ENCODE measurements at regions not wholly inside any gene's neighbourhood (a gene's known extent, or its start where the extent isn't known, plus 50 kb on each side); places are given as distances from the start of the nearest gene placed in this dataset.

DNA sequence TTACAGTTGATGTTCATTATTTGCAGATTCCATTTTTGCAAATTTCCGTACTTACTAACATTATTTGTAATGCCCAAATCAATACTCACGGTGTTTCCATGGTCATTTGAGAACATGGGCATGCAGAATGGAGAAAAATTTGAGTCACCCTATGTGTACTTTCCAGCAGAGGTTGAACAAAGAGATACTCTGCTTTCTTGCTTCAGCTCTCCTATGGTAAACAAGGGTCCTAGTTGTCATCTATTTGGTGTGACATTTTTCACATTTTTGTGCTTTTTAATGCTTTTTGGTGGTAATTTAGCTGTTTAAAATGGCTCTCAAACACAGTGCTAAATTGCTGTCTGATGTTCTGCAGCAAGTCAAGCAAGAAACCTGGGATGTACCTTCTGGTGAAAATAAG, 444.4 kb upstream of the CELF4 start:
- no peak overlapping the region for H3K4me3 ChIP-seq
- no peaks in the 10 kb centered on the region for H3K27me3 ChIP-seq
- TF ChIP-seq Cebpa-rat (IDR thresholded peaks at IDR 0.05) = no peak
- no peak overlapping the region for H3K4me2 ChIP-seq
- H3K27ac ChIP-seq = no peak overlapping the region
- H3K36me3 ChIP-seq = no peaks in the 10 kb centered on the region
- H3K9me3 ChIP-seq = no peaks in the 10 kb centered on the region
- H3K9ac ChIP-seq = no peak overlapping the region
- peaks cover 4% of the 10 kb centered on the region for H3K4me1 ChIP-seq
- no peaks in the 10 kb centered on the region for H4K20me1 ChIP-seq

DNA sequence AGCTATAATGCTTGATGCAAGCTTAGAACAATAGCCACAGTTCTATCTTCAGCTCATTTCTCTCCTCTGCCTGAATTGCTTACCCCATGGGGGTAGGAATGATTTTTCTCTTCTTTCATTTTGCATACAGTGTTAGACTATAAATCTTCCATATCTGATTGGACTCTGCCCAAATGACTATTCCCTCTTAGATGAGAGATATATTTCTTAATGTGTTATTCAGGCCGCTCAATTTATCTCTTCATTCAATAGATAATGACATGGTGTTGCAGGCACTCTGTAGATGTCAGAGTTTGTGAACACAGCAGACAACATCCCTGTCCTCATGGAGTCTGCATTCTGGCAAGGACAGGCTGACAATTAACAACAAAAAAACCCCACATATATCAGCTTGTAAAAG, 443.7 kb upstream of the CELF4 start:
- Histone ChIP-seq H3K4me1 (peaks cover 4% of the 10 kb centered on the region), H4K20me1 (no peaks in the 10 kb centered on the region), H3K4me2 (no peak overlapping the region), H3K9me3 (no peaks in the 10 kb centered on the region), H3K27ac (no peak overlapping the region), H3K9ac (no peak overlapping the region), H3K27me3 (no peaks in the 10 kb centered on the region), H3K4me3 (no peak overlapping the region), H3K36me3 (no peaks in the 10 kb centered on the region)
- no peak for TF ChIP-seq Cebpa-rat (IDR thresholded peaks at IDR 0.05)

- Histone ChIP-seq H3K4me1 (peaks cover 4% of the 10 kb centered on the region), H3K27ac (no peak overlapping the region), H4K20me1 (no peaks in the 10 kb centered on the region), H3K9ac (no peak overlapping the region), H3K27me3 (no peaks in the 10 kb centered on the region), H3K9me3 (no peaks in the 10 kb centered on the region), H3K36me3 (no peaks in the 10 kb centered on the region), H3K4me3 (no peak overlapping the region), H3K4me2 (no peak overlapping the region)
- TF ChIP-seq Cebpa-rat (IDR thresholded peaks at IDR 0.05) = no peak
Measured at GRCh38 chr18:38007676-38008330, 442.2 kb upstream of the CELF4 start.

DNA sequence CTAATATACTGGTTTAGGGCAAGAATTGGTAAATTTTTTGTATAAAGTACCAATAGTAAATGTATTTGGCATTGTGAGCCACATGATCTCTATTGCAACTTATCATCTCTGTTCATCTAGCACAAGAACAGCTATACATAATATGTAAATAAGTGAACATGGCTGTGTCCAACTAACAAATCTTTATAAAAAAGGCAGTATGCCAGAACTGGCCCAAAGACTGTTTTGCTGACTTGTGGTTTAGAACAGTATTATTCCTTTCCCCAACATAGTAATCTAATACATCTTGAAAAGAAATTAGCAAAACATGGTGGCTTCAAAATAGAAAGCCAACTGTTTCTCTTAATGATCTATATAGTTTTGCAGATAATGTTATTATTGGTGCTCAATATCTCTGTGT, 441.4 kb upstream of the CELF4 start:
- H4K20me1 ChIP-seq = no peaks in the 10 kb centered on the region
- H3K36me3 ChIP-seq = no peaks in the 10 kb centered on the region
- no peak overlapping the region for H3K4me2 ChIP-seq
- H3K4me1 ChIP-seq = peaks cover 4% of the 10 kb centered on the region
- no peaks in the 10 kb centered on the region for H3K27me3 ChIP-seq
- no peak overlapping the region for H3K27ac ChIP-seq
- H3K9me3 ChIP-seq = no peaks in the 10 kb centered on the region
- H3K4me3 ChIP-seq = no peak overlapping the region
- H3K9ac ChIP-seq = no peak overlapping the region
- no peak for TF ChIP-seq Cebpa-rat (IDR thresholded peaks at IDR 0.05)

DNA sequence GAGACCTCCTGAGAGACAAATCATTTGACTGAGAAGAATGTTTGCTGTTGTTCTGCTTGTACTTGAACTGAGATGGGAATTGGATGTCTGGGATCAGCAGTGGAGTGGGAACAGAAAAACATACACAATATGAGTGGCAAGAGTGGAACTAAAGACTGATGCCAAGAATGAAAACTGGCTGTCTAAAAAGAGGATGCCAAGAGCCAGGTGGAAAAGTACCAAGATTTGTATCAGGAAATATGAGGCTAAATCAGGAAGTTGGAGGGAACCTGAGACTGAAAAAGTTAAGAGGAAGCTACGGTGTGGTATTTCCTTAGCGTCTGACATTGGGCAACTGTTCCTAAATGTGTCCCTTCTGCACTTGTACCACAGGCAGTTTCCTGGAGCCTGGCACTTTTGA, 440.9 kb upstream of the CELF4 start:
- H4K20me1 ChIP-seq = no peaks in the 10 kb centered on the region
- peaks cover 4% of the 10 kb centered on the region for H3K4me1 ChIP-seq
- no peak overlapping the region for H3K9ac ChIP-seq
- H3K4me2 ChIP-seq = 0 out of 2 replicates have a peak overlapping the region, but pooled peaks have one; percentile 29
- TF ChIP-seq Cebpa-rat (IDR thresholded peaks at IDR 0.05) = no peak
- no peak overlapping the region for H3K4me3 ChIP-seq
- H3K27me3 ChIP-seq = no peaks in the 10 kb centered on the region
- H3K36me3 ChIP-seq = no peaks in the 10 kb centered on the region
- H3K27ac ChIP-seq = no peak overlapping the region
- H3K9me3 ChIP-seq = no peaks in the 10 kb centered on the region

DNA sequence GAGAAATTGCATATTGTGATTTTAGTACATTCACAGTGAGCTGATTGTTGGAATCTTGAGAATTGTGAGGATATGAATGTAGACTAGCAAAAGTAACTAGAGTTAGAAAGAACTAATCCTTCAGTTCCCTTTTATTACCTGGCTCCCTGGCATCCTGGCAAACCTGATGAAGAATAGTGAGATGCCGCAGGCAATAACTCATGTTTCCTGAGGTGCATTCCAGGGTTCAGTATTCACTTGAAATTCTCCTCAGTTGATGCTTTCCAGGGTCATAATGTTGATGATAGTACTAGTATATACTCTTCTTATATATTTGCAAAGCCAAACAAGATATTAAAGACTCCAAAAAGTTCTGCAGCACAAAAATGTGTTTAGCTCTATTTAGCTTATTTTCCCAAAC, 432.1 kb upstream of the CELF4 start:
- no peaks in the 10 kb centered on the region for H3K36me3 ChIP-seq
- no peaks in the 10 kb centered on the region for H3K27me3 ChIP-seq
- no peaks in the 10 kb centered on the region for H3K9me3 ChIP-seq
- TF ChIP-seq Cebpa-rat (IDR thresholded peaks at IDR 0.05) = no peak
- H3K4me1 ChIP-seq = no peaks in the 10 kb centered on the region
- H4K20me1 ChIP-seq = no peaks in the 10 kb centered on the region
- H3K9ac ChIP-seq = no peak overlapping the region
- H3K4me2 ChIP-seq = no peak overlapping the region
- no peak overlapping the region for H3K27ac ChIP-seq
- no peak overlapping the region for H3K4me3 ChIP-seq

DNA sequence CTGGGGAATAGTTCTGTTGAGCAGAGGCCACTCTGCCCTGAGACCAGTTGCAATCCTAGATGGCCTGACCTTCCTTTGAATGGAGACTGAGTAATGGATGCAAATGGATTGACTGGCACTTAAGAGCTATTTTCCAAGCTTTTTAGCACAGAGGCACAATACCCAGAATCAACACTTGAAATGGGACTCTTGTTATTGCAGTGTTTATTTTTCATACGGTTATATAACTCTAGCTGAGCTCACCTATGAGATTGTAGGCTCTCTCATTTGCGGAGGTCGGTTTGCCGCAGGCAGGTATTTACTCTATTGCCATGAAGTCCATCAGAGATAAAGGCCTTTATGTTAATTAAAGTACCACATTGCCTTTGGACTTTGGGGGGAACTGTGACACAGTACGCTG, 422.3 kb upstream of the CELF4 start:
- Histone ChIP-seq H3K27ac (no peak overlapping the region), H4K20me1 (no peaks in the 10 kb centered on the region), H3K27me3 (no peaks in the 10 kb centered on the region), H3K4me1 (no peaks in the 10 kb centered on the region), H3K4me3 (no peak overlapping the region), H3K9ac (no peak overlapping the region), H3K36me3 (no peaks in the 10 kb centered on the region), H3K4me2 (no peak overlapping the region), H3K9me3 (no peaks in the 10 kb centered on the region)
- no peak for TF ChIP-seq Cebpa-rat (IDR thresholded peaks at IDR 0.05)

DNA sequence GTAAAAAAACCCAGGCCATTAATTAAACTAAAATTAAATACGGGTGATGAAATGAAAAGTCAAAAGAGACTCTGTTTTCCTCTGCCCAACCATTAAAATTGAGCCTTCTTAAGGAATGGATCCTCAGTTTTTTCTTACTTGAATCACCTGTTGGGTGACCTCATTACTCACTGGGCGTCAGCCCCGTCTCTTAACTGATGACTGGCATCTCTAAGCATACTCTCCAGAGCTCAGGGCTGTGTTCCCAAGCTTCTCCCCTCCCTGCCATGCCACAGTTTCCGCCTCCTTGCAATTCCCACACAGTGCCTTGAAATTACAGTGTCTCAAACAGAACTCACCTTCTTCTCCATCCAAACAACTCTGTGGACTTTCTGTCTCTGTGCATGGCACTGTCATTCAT, 421.1 kb upstream of the CELF4 start:
- H3K27ac ChIP-seq = no peak overlapping the region
- H3K4me2 ChIP-seq = no peak overlapping the region
- no peaks in the 10 kb centered on the region for H4K20me1 ChIP-seq
- no peak overlapping the region for H3K9ac ChIP-seq
- no peaks in the 10 kb centered on the region for H3K27me3 ChIP-seq
- no peaks in the 10 kb centered on the region for H3K9me3 ChIP-seq
- H3K4me1 ChIP-seq = no peaks in the 10 kb centered on the region
- no peak for TF ChIP-seq Cebpa-rat (IDR thresholded peaks at IDR 0.05)
- H3K4me3 ChIP-seq = no peak overlapping the region
- no peaks in the 10 kb centered on the region for H3K36me3 ChIP-seq

- H3K4me3 ChIP-seq = no peak overlapping the region
- no peak overlapping the region for H3K9ac ChIP-seq
- no peaks in the 10 kb centered on the region for H3K4me1 ChIP-seq
- no peak for TF ChIP-seq Cebpa-rat (IDR thresholded peaks at IDR 0.05)
- H4K20me1 ChIP-seq = no peaks in the 10 kb centered on the region
- H3K27me3 ChIP-seq = no peaks in the 10 kb centered on the region
- H3K9me3 ChIP-seq = no peaks in the 10 kb centered on the region
- H3K27ac ChIP-seq = no peak overlapping the region
- no peaks in the 10 kb centered on the region for H3K36me3 ChIP-seq
- H3K4me2 ChIP-seq = no peak overlapping the region
Measured at GRCh38 chr18:37985126-37985525, 419.5 kb upstream of the CELF4 start.

DNA sequence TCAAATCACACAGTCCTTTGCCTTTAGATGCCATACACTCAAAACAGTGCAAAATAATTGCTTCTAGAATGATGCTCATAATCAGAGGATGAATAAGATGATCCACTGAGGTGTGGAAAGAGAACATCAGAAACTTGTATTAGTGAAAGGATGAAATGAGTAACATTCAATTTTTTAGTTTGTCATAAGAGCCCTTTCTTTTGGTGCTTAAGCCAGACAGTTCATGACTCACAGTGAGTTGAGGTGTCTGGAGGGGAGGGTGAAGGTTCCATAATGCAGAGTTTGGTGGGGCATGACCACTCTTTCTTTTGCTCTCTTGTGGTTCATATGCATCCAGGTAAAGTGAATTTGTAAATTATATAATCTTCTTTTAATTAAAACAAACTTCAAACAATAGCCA, 415.0 kb upstream of the CELF4 start:
- Histone ChIP-seq H3K9me3 (no peaks in the 10 kb centered on the region), H4K20me1 (no peaks in the 10 kb centered on the region), H3K36me3 (no peaks in the 10 kb centered on the region), H3K9ac (no peak overlapping the region), H3K27me3 (no peaks in the 10 kb centered on the region), H3K4me3 (no peak overlapping the region), H3K4me2 (no peak overlapping the region), H3K4me1 (no peaks in the 10 kb centered on the region), H3K27ac (no peak overlapping the region)
- TF ChIP-seq Cebpa-rat (IDR thresholded peaks at IDR 0.05) = no peak

GRCh38 chr18:37975446-37975845, 409.8 kb upstream of the CELF4 start:
- no peak overlapping the region for H3K9ac ChIP-seq
- no peaks in the 10 kb centered on the region for H3K27me3 ChIP-seq
- H3K4me3 ChIP-seq = no peak overlapping the region
- H3K36me3 ChIP-seq = no peaks in the 10 kb centered on the region
- H3K4me1 ChIP-seq = no peaks in the 10 kb centered on the region
- TF ChIP-seq Cebpa-rat (IDR thresholded peaks at IDR 0.05) = no peak
- H4K20me1 ChIP-seq = no peaks in the 10 kb centered on the region
- H3K9me3 ChIP-seq = peaks cover 11% of the 10 kb centered on the region
- H3K27ac ChIP-seq = no peak overlapping the region
- H3K4me2 ChIP-seq = no peak overlapping the region
